HG02642 (cell line): ENCODE measurements at regions not wholly inside any gene's neighbourhood (a gene's known extent, or its start where the extent isn't known, plus 50 kb on each side); places are given as distances from the start of the nearest gene placed in this dataset.
"Not testable (repeated sequence)": the region's sequence is repeated elsewhere in the genome, so short reads cannot be mapped to it uniquely, and the experiment has no call there.

Experiments used
- ATAC-seq: cut with Tn5 transposase; IDR thresholded peaks from one replicate; pipeline ENCODE4 v1.9.1; 2021; ENCODE audit warnings: mild to moderate bottlenecking; ENCODE audit not compliant: unreplicated experiment, poor library complexity

GRCh38 chr13:104567114-104567513 lies 1500.9 kb upstream of the SLC10A2 start:
- no peak for ATAC-seq

GRCh38 chr13:104565888-104566287 lies 1499.7 kb upstream of the SLC10A2 start:
- ATAC-seq: no peak

- no peak for ATAC-seq
Observed at GRCh38 chr13:104553896-104554295, 1487.7 kb upstream of the SLC10A2 start.

- no peak for ATAC-seq
Observed at GRCh38 chr13:104553186-104553585, 1487.0 kb upstream of the SLC10A2 start.

GRCh38 chr13:104534847-104535246 lies 1468.6 kb upstream of the SLC10A2 start:
- ATAC-seq: no peak

GRCh38 chr13:104532132-104532531 lies 1465.9 kb upstream of the SLC10A2 start:
- no peak for ATAC-seq

GRCh38 chr13:104530741-104531140 lies 1464.5 kb upstream of the SLC10A2 start:
- no peak for ATAC-seq

GRCh38 chr13:104526561-104526960 lies 1460.3 kb upstream of the SLC10A2 start:
- ATAC-seq: no peak

- no peak for ATAC-seq
Observed at GRCh38 chr13:104525467-104525866, 1459.2 kb upstream of the SLC10A2 start.

GRCh38 chr13:104522235-104523072 lies 1456.2 kb upstream of the SLC10A2 start:
- ATAC-seq: no peak

GRCh38 chr13:104510422-104510821 lies 1444.2 kb upstream of the SLC10A2 start:
- ATAC-seq: no peak

GRCh38 chr13:104493502-104493901 lies 1427.3 kb upstream of the SLC10A2 start:
- ATAC-seq: not testable (repeated sequence)

GRCh38 chr13:104491916-104492315 lies 1425.7 kb upstream of the SLC10A2 start:
- no peak for ATAC-seq

GRCh38 chr13:104487006-104487405 lies 1420.8 kb upstream of the SLC10A2 start:
- no peak for ATAC-seq

GRCh38 chr13:104485571-104485970 lies 1419.4 kb upstream of the SLC10A2 start:
- ATAC-seq: no peak

- ATAC-seq: no peak
Observed at GRCh38 chr13:104483631-104484030, 1417.4 kb upstream of the SLC10A2 start.

GRCh38 chr13:104477261-104477660 lies 1411.0 kb upstream of the SLC10A2 start:
- no peak for ATAC-seq

GRCh38 chr13:104473936-104474335 lies 1407.7 kb upstream of the SLC10A2 start:
- ATAC-seq: no peak

- ATAC-seq: no peak
Observed at GRCh38 chr13:104466016-104466415, 1399.8 kb upstream of the SLC10A2 start.

GRCh38 chr13:104461049-104461448 lies 1394.8 kb upstream of the SLC10A2 start:
- ATAC-seq: no peak

- no peak for ATAC-seq
Observed at GRCh38 chr13:104460554-104460953, 1394.3 kb upstream of the SLC10A2 start.

- ATAC-seq: no peak
Observed at GRCh38 chr13:104450006-104450405, 1383.8 kb upstream of the SLC10A2 start.
